RWPE1 (cell line): ENCODE measurements at regions not wholly inside any gene's neighbourhood (a gene's known extent, or its start where the extent isn't known, plus 50 kb on each side); places are given as distances from the start of the nearest gene placed in this dataset.

ENCODE experiments used
- CTCF ChIA-PET: fragments of 350-600 bp; sonication (Branson Sonifier 250); formaldehyde crosslinking; extraction: SDS; loops from one replicate; lab custom pipeline; 2021; lab: Yijun Ruan, JAX
- POLR2A ChIA-PET: fragments of 400-600 bp; formaldehyde crosslinking; extraction: SDS; loops from one replicate; lab custom pipeline; 2020; ENCODE audit warnings: antibody characterized with exemption; ENCODE audit not compliant: low non-redundant PET; lab: Yijun Ruan, JAX
- DNase-seq: peaks from one replicate; pipeline ENCODE4 v3.0.0; 2012; ENCODE audit warnings: low spot score
- H3K27ac ChIP-seq: fragments of 450-650 bp; 2 replicates; pipeline ENCODE4 v1.5.1; 2017
- TF ChIP-seq, protein P1 (sequence below): fragments of 450-650 bp; conservative IDR thresholded peaks from 2 replicates; pipeline ENCODE4 v1.5.1; 2017; ENCODE audit warnings: low read depth, mild to moderate bottlenecking

DNA sequence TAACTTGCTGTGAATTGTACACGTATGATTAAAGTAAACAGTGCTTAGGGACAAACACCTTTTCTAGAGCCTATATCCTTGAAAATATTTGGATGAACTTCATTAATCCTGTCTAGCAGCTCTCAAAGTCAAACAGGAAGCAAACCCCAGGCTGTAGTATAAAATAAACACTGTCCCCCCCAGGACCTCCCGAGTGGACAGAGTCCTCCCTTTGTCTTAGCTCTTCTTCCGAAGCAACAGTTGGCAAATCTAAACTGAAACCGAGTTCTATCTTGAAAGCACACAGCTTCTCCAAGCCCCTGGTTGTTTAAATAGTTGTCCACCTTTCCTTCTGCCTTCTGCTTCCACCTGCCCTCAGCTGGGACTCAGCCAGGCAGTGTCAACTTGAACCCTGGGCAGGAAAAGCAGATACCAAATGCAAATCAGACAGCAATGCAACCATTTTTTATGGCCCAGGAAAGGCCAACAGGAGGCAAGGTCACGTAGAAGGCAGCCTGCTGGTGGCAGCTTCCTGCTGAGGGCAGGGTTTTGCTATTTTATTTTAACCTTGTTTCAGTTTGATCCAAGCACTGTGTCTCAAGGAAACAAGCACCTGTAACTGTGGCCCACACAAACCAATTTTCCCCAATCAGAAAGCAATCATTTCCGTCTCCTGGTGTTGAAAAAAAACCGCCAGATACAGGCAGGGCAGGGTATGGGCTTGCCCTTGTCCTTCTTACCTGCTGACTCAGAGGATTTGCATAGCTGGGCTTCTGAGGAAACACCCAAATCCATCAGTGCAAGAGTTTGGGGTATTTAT lies 110.3 kb upstream of the KIT start:
- H3K27ac ChIP-seq, result peak overlapping the region; percentile 62
- peak; percentile 24 for DNase-seq
- TF ChIP-seq, protein P1, sequence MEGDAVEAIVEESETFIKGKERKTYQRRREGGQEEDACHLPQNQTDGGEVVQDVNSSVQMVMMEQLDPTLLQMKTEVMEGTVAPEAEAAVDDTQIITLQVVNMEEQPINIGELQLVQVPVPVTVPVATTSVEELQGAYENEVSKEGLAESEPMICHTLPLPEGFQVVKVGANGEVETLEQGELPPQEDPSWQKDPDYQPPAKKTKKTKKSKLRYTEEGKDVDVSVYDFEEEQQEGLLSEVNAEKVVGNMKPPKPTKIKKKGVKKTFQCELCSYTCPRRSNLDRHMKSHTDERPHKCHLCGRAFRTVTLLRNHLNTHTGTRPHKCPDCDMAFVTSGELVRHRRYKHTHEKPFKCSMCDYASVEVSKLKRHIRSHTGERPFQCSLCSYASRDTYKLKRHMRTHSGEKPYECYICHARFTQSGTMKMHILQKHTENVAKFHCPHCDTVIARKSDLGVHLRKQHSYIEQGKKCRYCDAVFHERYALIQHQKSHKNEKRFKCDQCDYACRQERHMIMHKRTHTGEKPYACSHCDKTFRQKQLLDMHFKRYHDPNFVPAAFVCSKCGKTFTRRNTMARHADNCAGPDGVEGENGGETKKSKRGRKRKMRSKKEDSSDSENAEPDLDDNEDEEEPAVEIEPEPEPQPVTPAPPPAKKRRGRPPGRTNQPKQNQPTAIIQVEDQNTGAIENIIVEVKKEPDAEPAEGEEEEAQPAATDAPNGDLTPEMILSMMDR, result no peak
- ChIA-PET CTCF (interaction anchor here (1.0 kb wide), 1 partner anchor 12 kb away, joined by 3 read pairs; no protein-coding TSS in a partner anchor), POLR2A (no interaction called here)

DNA sequence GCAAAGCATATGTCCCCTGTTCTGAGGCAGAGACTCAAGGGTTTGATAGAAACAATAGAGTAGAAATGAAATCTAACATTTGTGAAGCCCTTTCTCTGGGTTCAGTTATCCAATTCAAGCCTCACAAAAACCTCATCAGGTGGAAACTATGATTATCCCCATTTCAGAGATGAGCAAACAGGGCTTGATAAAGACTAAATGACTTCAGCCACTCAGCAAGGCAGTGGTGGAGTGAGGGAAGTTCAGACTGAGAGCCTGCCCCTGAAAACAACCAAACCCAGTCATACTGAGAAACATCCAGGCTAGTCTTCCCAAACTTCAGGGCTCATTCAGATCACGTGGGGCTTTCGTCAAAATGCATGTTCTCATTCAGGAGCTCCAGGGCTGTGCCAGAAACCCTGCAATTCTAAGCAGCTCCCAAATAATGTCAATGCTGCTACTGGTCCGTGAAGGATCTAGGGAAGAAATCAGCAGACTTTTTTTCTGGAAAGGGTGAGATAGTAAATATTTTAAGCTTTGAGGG lies 109.6 kb upstream of the KIT start:
- no peak overlapping the region for H3K27ac ChIP-seq
- DNase-seq, result no peak
- TF ChIP-seq, protein P1, result no peak
- POLR2A ChIA-PET, result no interaction called here
- CTCF ChIA-PET, result no interaction called here

DNA sequence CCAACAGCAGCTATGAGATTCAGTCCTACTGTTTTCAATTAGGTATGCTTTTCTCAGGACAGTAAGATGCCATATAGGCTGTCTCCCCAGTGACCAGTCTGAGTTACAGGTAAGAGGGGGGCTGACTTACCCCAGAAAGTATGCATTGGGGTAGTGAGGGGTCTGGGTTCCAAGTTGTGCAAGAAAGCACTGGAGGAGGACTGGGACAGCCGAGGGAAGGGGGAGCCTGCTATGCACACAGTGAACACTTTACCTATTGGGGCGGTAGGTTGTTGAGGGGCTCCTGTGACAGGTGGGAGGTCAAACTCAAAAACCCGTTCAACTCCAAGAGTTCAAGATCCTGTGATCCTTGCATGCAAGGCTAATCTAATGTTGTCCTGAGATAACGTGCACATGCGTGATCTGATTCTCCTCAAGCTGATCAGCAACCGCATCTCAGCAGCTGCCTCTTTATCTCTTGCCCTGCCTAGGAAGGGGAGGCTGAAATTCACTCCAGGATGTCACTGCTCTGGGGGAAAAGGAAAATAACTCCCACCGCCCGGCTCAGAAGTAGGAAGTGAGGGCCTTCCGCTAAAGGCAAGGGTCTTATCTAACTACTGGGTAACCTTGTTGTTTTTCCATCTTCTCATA lies 108.8 kb upstream of the KIT start:
- H3K27ac ChIP-seq, result no peak overlapping the region
- POLR2A ChIA-PET, result no interaction called here
- TF ChIP-seq, protein P1, result no peak
- CTCF ChIA-PET, result no interaction called here
- no peak for DNase-seq

DNA sequence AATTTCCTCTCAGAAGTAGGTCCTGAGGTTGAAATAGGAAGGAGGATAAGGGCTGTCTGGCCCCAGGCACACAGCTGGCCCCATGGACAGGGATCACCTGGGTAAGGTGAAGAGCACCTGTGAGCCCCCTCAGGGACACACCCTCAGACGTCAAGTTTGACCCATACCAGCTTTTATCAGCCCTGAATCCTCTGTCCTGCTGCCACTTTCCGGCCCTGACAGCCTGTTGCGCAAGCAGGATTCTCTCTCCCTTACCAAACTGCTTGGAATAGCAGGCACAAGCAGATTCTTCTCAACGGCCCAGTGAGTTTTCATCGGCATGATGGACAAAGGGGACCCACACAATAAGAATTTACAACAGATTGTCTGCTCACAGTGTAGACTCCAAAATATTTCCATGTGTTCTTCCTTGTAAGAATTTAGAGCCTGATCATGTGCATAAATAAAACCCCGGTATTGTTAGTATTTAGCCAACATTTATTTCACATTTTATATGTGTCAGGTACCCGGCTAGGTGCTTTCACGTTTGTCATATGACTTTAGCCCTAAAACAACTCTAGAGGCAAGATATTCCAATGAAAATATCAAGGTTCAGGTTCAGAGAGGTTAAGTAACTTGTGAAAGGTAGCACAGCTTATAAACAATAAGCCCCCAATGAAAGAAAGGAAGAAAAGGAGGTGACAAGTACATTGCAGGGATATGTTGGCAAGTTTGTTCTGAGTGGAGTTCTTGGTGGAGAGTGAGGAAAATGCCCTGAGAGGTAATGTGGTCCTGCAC lies 107.2 kb upstream of the KIT start:
- POLR2A ChIA-PET, result interaction anchor here (0.6 kb wide), 1 partner anchor 11 kb away, joined by 4 read pairs; no protein-coding TSS in a partner anchor
- DNase-seq, result no peak
- no peak overlapping the region for H3K27ac ChIP-seq
- CTCF ChIA-PET, result interaction anchor here (0.6 kb wide), 1 partner anchor 434 kb away, joined by 8 read pairs; no protein-coding TSS in a partner anchor
- TF ChIP-seq, protein P1, result no peak

DNA sequence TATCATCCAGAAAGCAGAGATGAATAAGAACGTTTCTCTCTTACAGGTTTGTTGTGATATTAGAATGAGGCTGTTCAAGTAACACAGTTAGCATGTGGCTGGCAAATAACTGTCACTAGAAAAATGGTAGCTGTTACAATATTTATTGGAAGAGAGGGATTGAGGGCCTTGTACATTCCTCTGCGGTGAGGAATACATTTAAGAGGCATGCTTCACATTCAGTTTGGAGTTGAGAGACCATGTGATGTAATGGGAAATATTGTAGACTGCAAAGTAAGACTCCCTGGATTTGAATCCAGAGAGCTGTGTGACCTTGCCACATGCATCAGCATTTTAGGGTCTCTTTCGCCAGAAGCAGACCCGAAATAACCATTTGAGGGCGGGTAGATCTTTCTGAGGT lies 104.8 kb upstream of the KIT start:
- no peak for DNase-seq
- TF ChIP-seq, protein P1, result no peak
- ChIA-PET CTCF (no interaction called here), POLR2A (no interaction called here)
- no peak overlapping the region for H3K27ac ChIP-seq

DNA sequence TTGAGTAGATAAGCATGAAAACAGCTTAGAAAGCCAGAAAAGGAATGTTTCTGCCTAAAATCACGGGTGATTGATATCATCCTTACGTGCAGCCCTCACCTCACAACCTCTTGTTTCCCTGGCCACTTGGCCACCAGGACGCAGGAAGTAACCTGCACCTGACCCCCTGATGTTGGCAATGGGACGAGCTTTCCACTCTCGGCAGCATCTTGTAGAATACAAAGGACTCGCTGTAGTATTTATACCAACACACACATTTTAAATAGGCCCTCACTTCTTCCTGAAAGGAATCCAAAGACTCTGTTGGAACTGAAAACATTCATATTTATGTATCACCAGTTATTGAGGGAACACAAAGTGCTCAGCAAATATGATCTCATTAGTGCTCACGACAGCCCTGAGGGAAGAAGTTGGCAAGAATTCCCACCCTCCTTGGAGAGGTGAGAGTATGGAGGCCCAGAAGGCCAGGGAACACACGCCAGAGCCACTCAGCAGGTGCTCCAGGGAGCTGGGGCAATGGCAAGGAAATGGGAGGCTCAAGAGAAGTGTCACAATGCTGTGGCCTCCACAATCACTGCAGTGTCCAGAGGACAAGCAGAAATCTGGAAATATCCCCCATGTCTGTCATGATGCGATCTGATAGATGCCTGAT lies 103.3 kb upstream of the KIT start:
- ChIA-PET CTCF (no interaction called here), POLR2A (no interaction called here)
- DNase-seq, result no peak
- TF ChIP-seq, protein P1, result no peak
- no peak overlapping the region for H3K27ac ChIP-seq
